Neural cell (in vitro differentiated cells): ENCODE measurements at regions not wholly inside any gene's neighbourhood (a gene's known extent, or its start where the extent isn't known, plus 50 kb on each side); places are given as distances from the start of the nearest gene placed in this dataset.

Experiments used
- H2AFZ ChIP-seq: fragments of 200-600, 300-800 bp; sonication (generic), shearing (Covaris generic); 2 replicates; pipeline ENCODE4 v1.6.0; 2014; ENCODE audit warnings: low read depth, mild to moderate bottlenecking, antibody characterized with exemption, low read length, moderate library complexity
- H3F3A ChIP-seq: fragments of 200-600 bp; shearing (Covaris generic); 2 replicates; pipeline ENCODE4 v1.6.1; 2016; ENCODE audit warnings: mild to moderate bottlenecking, moderate library complexity, mixed read lengths, antibody characterized with exemption, low read length; ENCODE audit not compliant: insufficient read depth, poor library complexity, severe bottlenecking
- H3K27ac ChIP-seq: fragments of 200-600, 300-800 bp; sonication (generic), shearing (Covaris generic); 2 replicates; pipeline ENCODE4 v1.5.1; 2014; ENCODE audit warnings: mild to moderate bottlenecking, low read length, moderate library complexity
- H3K27me3 ChIP-seq: fragments of 300-800, 200-600 bp; sonication (generic), shearing (Covaris generic); 2 replicates; pipeline ENCODE4 v1.6.0; 2014; ENCODE audit warnings: mild to moderate bottlenecking, low read depth, low read length, moderate library complexity; ENCODE audit not compliant: insufficient read depth
- H3K36me3 ChIP-seq: fragments of 300-800, 200-600 bp; sonication (generic), shearing (Covaris generic); 2 replicates; pipeline ENCODE4 v1.5.1; 2014; ENCODE audit warnings: mild to moderate bottlenecking, antibody characterized with exemption, low read length, moderate library complexity; ENCODE audit not compliant: insufficient read depth
- H3K4me2 ChIP-seq: fragments of 300-800, 200-600 bp; sonication (generic), shearing (Covaris generic); 2 replicates; pipeline ENCODE4 v1.6.0; 2014; ENCODE audit warnings: mild to moderate bottlenecking, low read length
- H3K4me3 ChIP-seq: fragments of 300-800, 200-600 bp; sonication (generic), shearing (Covaris generic); 2 replicates; pipeline ENCODE4 v1.5.1; 2014; ENCODE audit warnings: mild to moderate bottlenecking, low read length, moderate library complexity
- H3K79me2 ChIP-seq: fragments of 200-600 bp; shearing (Covaris generic); replicated peaks from 2 replicates; pipeline ENCODE4 v1.6.0; 2014; ENCODE audit warnings: mild to moderate bottlenecking, low read length, moderate library complexity; ENCODE audit not compliant: insufficient read depth
- H3K9ac ChIP-seq: fragments of 300-800, 200-600 bp; sonication (generic), shearing (Covaris generic); 2 replicates; pipeline ENCODE4 v1.6.1; 2016; ENCODE audit warnings: mild to moderate bottlenecking, low read length, mixed read lengths
- H3K9me2 ChIP-seq: fragments of 200-600 bp; shearing (Covaris generic); 2 replicates; pipeline ENCODE4 v1.6.1; 2016; ENCODE audit warnings: mild to moderate bottlenecking, low read length, mixed read lengths; ENCODE audit not compliant: insufficient read depth
- H3K9me3 ChIP-seq: fragments of 200-600, 300-800 bp; sonication (generic), shearing (Covaris generic); 2 replicates; pipeline ENCODE4 v1.6.1; 2016; ENCODE audit warnings: mild to moderate bottlenecking, mixed run types, low read length, moderate library complexity, mixed read lengths
- H4K20me1 ChIP-seq: fragments of 200-600 bp; shearing (Covaris generic); 2 replicates; pipeline ENCODE4 v1.6.1; 2016; ENCODE audit warnings: mild to moderate bottlenecking, mixed run types; ENCODE audit not compliant: insufficient read depth
- EP300 ChIP-seq: fragments of 450-650 bp; conservative IDR thresholded peaks from 2 replicates; pipeline ENCODE4 v1.6.1; 2014; ENCODE audit warnings: antibody characterized with exemption, mild to moderate bottlenecking, moderate library complexity; ENCODE audit not compliant: poor library complexity, severe bottlenecking
- EZH2 ChIP-seq: fragments of 200-600, 300-800 bp; shearing (Covaris generic), sonication (generic); IDR thresholded peaks from 2 replicates; pipeline ENCODE4 v1.6.1; 2014; ENCODE audit warnings: antibody characterized with exemption, low read length, borderline replicate concordance, mild to moderate bottlenecking; ENCODE audit not compliant: insufficient read depth, poor library complexity, severe bottlenecking
- MXI1 ChIP-seq: fragments of 450-650 bp; conservative IDR thresholded peaks from 2 replicates; pipeline ENCODE4 v1.6.1; 2014; ENCODE audit warnings: antibody characterized with exemption, mild to moderate bottlenecking; ENCODE audit not compliant: poor library complexity, severe bottlenecking
- POLR2AphosphoS5 ChIP-seq: IDR thresholded peaks from 2 replicates; pipeline ENCODE4 v1.6.1; 2012
- RAD21 ChIP-seq: fragments of 450-650 bp; conservative IDR thresholded peaks from 2 replicates; pipeline ENCODE4 v1.6.1; 2014; ENCODE audit warnings: antibody characterized with exemption, mild to moderate bottlenecking, moderate library complexity
- SMC3 ChIP-seq: fragments of 450-650 bp; conservative IDR thresholded peaks from 2 replicates; pipeline ENCODE4 v1.6.1; 2014; ENCODE audit warnings: antibody characterized with exemption, mild to moderate bottlenecking, moderate library complexity; ENCODE audit not compliant: poor library complexity
- TAF1 ChIP-seq: IDR thresholded peaks from 2 replicates; pipeline ENCODE4 v1.6.1; 2012; ENCODE audit warnings: low read depth
- TF ChIP-seq, protein P1 (sequence below): fragments of 450-650 bp; IDR thresholded peaks from 2 replicates; pipeline ENCODE4 v1.5.1; 2014; ENCODE audit warnings: antibody characterized with exemption, mild to moderate bottlenecking, moderate library complexity; ENCODE audit not compliant: poor library complexity, severe bottlenecking
- TF ChIP-seq, protein P2 (sequence below): IDR thresholded peaks from 2 replicates; pipeline ENCODE4 v1.6.1; 2012; ENCODE audit warnings: borderline replicate concordance

DNA sequence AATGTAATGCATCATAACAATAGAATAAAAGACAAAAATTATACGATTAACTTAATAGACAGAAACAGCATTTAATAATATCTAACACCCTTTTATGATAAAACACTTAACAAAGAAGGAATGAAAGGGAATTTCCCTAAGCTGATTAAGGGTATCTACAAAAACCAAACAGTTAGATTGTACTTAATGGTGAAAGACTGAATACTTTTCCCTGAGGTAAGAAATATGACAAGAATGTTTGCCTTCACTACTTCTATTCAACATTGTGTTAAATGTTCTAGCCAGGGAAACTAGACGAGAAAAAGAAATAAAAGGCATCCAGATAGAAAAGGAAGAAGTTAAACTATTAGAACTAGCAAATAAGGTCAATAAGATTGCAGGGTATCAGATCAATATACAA lies 276.9 kb downstream of the BAMBI start (continued):
- TF ChIP-seq, protein P1, sequence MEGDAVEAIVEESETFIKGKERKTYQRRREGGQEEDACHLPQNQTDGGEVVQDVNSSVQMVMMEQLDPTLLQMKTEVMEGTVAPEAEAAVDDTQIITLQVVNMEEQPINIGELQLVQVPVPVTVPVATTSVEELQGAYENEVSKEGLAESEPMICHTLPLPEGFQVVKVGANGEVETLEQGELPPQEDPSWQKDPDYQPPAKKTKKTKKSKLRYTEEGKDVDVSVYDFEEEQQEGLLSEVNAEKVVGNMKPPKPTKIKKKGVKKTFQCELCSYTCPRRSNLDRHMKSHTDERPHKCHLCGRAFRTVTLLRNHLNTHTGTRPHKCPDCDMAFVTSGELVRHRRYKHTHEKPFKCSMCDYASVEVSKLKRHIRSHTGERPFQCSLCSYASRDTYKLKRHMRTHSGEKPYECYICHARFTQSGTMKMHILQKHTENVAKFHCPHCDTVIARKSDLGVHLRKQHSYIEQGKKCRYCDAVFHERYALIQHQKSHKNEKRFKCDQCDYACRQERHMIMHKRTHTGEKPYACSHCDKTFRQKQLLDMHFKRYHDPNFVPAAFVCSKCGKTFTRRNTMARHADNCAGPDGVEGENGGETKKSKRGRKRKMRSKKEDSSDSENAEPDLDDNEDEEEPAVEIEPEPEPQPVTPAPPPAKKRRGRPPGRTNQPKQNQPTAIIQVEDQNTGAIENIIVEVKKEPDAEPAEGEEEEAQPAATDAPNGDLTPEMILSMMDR = no peak

- no peaks in the 10 kb centered on the region for H4K20me1 ChIP-seq
- no peaks in the 10 kb centered on the region for H3K27me3 ChIP-seq
- no peaks in the 10 kb centered on the region for H3K79me2 ChIP-seq
- H3K9me3 ChIP-seq = no peaks in the 10 kb centered on the region
- H3K4me2 ChIP-seq = no peak overlapping the region
- no peak overlapping the region for H3K4me3 ChIP-seq
- TF ChIP-seq MXI1 = no peak
- TF ChIP-seq RAD21 = no peak
- H2AFZ ChIP-seq = no peak overlapping the region
- H3K9ac ChIP-seq = no peak overlapping the region
- H3K9me2 ChIP-seq = no peaks in the 10 kb centered on the region
- no peaks in the 10 kb centered on the region for H3F3A ChIP-seq
- no peaks in the 10 kb centered on the region for H3K36me3 ChIP-seq
- H3K27ac ChIP-seq = no peak overlapping the region
These were observed 281.1 kb downstream of the BAMBI start for GRCh38 chr10:28958468-28958867.

DNA sequence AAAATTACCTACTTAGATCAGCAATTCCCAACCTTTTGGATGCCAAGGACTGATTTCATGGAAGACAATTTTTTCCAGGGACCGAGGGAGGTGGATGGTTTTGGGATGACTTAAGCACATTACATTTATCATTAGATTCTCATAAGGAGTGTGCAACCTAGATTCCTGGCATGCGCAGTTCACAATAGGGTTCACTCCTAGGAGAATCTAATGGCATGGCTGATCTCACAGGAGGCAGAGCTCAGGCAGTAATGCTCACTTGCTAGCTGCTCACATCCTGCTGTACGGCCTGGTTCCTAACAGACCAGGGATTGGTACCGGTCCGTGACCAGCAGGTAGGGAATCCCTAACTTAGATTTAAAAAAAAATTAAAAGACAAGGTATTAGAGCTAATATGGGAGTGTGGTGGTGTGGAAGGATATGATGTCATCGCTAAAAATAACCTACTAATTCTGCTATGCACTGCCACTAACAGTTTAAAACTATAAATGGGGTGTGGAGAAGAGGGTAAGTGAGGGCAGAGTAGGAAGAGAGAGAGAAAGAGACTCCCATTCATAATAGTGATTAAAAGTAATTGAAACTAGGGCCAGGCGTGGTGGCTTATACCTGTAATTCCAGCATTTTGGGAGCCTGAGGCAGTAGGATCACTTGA lies 282.7 kb downstream of the BAMBI start:
- Histone ChIP-seq H3K9ac (no peak overlapping the region), H3K9me2 (no peaks in the 10 kb centered on the region), H3F3A (no peaks in the 10 kb centered on the region), H3K4me3 (no peak overlapping the region), H2AFZ (no peak overlapping the region), H4K20me1 (no peaks in the 10 kb centered on the region), H3K27ac (no peak overlapping the region), H3K9me3 (no peaks in the 10 kb centered on the region), H3K79me2 (no peaks in the 10 kb centered on the region), H3K36me3 (no peaks in the 10 kb centered on the region), H3K4me2 (no peak overlapping the region), H3K27me3 (no peaks in the 10 kb centered on the region)
- TF ChIP-seq EZH2 (no peak), TAF1 (no peak), SMC3 (no peak), EP300 (no peak), POLR2AphosphoS5 (no peak)
- TF ChIP-seq, protein P1 = no peak
- TF ChIP-seq, protein P2, sequence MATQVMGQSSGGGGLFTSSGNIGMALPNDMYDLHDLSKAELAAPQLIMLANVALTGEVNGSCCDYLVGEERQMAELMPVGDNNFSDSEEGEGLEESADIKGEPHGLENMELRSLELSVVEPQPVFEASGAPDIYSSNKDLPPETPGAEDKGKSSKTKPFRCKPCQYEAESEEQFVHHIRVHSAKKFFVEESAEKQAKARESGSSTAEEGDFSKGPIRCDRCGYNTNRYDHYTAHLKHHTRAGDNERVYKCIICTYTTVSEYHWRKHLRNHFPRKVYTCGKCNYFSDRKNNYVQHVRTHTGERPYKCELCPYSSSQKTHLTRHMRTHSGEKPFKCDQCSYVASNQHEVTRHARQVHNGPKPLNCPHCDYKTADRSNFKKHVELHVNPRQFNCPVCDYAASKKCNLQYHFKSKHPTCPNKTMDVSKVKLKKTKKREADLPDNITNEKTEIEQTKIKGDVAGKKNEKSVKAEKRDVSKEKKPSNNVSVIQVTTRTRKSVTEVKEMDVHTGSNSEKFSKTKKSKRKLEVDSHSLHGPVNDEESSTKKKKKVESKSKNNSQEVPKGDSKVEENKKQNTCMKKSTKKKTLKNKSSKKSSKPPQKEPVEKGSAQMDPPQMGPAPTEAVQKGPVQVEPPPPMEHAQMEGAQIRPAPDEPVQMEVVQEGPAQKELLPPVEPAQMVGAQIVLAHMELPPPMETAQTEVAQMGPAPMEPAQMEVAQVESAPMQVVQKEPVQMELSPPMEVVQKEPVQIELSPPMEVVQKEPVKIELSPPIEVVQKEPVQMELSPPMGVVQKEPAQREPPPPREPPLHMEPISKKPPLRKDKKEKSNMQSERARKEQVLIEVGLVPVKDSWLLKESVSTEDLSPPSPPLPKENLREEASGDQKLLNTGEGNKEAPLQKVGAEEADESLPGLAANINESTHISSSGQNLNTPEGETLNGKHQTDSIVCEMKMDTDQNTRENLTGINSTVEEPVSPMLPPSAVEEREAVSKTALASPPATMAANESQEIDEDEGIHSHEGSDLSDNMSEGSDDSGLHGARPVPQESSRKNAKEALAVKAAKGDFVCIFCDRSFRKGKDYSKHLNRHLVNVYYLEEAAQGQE = no peak
